DOHH2 (cell line): ENCODE measurements at regions not wholly inside any gene's neighbourhood (a gene's known extent, or its start where the extent isn't known, plus 50 kb on each side); places are given as distances from the start of the nearest gene placed in this dataset.
"Not testable (repeated sequence)": the region's sequence is repeated elsewhere in the genome, so short reads cannot be mapped to it uniquely, and the experiment has no call there.

Experiments
- EZH2phosphoT487 ChIP-seq: fragments of 200-600 bp; sonication (generic); IDR thresholded peaks from 2 replicates; pipeline ENCODE4 v1.6.1; 2017; ENCODE audit warnings: borderline replicate concordance, mild to moderate bottlenecking, antibody characterized with exemption, low read length, moderate library complexity, mixed read lengths
- TF ChIP-seq, protein P1 (sequence below): fragments of 200-600 bp; sonication (generic); IDR thresholded peaks from one replicate; pipeline ENCODE4 v1.5.1; 2014; ENCODE audit warnings: antibody characterized with exemption, mild to moderate bottlenecking, low read depth, low read length; ENCODE audit not compliant: poor library complexity, severe bottlenecking

GRCh38 chrX:46322929-46323328 is 222.3 kb downstream of the ZNF674 start:
- TF ChIP-seq, protein P1, sequence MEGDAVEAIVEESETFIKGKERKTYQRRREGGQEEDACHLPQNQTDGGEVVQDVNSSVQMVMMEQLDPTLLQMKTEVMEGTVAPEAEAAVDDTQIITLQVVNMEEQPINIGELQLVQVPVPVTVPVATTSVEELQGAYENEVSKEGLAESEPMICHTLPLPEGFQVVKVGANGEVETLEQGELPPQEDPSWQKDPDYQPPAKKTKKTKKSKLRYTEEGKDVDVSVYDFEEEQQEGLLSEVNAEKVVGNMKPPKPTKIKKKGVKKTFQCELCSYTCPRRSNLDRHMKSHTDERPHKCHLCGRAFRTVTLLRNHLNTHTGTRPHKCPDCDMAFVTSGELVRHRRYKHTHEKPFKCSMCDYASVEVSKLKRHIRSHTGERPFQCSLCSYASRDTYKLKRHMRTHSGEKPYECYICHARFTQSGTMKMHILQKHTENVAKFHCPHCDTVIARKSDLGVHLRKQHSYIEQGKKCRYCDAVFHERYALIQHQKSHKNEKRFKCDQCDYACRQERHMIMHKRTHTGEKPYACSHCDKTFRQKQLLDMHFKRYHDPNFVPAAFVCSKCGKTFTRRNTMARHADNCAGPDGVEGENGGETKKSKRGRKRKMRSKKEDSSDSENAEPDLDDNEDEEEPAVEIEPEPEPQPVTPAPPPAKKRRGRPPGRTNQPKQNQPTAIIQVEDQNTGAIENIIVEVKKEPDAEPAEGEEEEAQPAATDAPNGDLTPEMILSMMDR, result not testable (repeated sequence)
- TF ChIP-seq EZH2phosphoT487, result not testable (repeated sequence)
